ENCODE measurements at regions not wholly inside any gene's neighbourhood (a gene's known extent, or its start where the extent isn't known, plus 50 kb on each side); places are given as distances from the start of the nearest gene placed in this dataset.
A peak's percentile ranks its signal among the peaks of the same experiment; 100 is the strongest.

DNA sequence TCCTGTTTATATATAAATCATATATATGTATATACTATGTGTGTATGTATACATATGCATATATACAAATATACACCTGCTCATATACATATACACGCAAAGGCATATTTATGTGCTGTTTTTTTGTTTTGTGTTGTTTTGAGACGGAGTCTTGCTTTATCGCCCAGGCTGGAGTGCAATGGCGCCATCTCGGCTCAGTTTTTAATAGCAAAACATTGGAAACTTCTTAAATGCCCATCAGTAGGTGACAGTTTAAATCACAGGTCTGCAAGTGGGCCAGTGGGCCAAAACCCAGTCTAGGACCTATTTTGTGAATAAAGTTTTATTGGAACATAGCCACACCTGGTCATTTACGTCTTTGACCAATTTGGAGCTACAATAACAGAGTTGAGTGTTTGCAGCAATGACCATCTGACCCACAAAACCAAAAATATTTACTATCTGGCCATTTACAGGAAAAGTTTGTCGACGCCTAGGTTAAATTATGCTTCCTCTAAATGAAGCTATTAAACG lies 132.3 kb downstream of the TOMM20 start:
- DNase-seq (ENCODE audit: low read depth): peak; percentile 27
- H3K4me3 ChIP-seq (ENCODE audit: low read length): no peak overlapping the region
- no peak for TF ChIP-seq CTCF (conservative IDR thresholded peaks at IDR 0.05; ENCODE audit: low read length)

- no peak for TF ChIP-seq CTCF (conservative IDR thresholded peaks at IDR 0.05; ENCODE audit: low read length)
- no peak overlapping the region for H3K4me3 ChIP-seq (ENCODE audit: low read length)
- DNase-seq (ENCODE audit: low read depth): no peak
These were observed 134.0 kb downstream of the TOMM20 start for GRCh38 chr1:234994436-234995295.

- DNase-seq (ENCODE audit: low read depth): no peak
- no peak overlapping the region for H3K4me3 ChIP-seq (ENCODE audit: low read length)
- no peak for TF ChIP-seq CTCF (conservative IDR thresholded peaks at IDR 0.05; ENCODE audit: low read length)
These were observed 136.6 kb downstream of the TOMM20 start for GRCh38 chr1:234992065-234992464.

GRCh38 chr1:234990874-234991801 lies 137.5 kb downstream of the TOMM20 start:
- H3K4me3 ChIP-seq (ENCODE audit: low read length): no peak overlapping the region
- TF ChIP-seq CTCF (conservative IDR thresholded peaks at IDR 0.05; ENCODE audit: low read length): no peak
- DNase-seq (ENCODE audit: low read depth): no peak

GRCh38 chr1:234990328-234990675 lies 138.3 kb downstream of the TOMM20 start:
- H3K4me3 ChIP-seq (ENCODE audit: low read length): no peak overlapping the region
- DNase-seq (ENCODE audit: low read depth): no peak
- no peak for TF ChIP-seq CTCF (conservative IDR thresholded peaks at IDR 0.05; ENCODE audit: low read length)

DNA sequence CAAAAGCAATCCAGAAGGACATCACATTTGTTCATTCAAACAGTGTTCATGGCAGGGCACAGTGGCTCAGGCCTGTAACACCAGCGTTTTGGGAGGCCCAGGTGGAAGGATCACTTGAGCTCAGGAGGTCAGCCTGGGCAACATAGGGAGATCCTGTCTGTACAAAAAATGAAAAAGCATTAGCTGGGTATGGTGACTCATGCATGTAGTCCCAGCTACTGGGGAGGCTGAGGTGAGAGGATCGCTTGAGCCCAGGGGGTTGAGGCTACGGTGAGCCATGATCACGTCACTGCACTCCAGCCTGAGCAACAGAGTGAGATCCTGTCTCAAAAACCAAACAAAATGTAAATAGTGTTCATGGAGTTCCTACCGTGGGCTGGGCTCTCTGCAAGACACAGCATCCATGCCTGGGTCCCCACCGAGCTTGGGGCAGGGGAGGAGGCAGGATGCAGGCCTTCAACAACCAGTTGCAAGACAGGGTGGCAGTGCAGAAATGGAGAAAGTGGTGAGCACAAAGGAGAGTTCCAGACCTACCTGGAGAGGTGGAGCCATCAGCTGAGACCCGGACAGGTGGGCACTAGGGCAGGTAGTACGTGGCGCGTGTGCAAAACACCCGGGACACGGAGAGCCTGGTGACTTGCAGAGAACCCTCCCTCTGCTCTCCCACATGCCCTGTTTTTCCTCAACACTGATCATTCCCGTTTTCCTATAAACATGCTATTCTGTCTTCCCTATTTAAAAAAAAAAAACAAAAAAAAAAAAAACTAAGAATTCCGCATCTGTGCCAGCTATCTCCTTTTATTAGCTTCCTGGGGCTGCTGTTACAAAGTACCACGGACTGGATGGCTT lies 138.9 kb downstream of the TOMM20 start:
- DNase-seq (ENCODE audit: low read depth): no peak
- TF ChIP-seq CTCF (conservative IDR thresholded peaks at IDR 0.05; ENCODE audit: low read length): no peak
- H3K4me3 ChIP-seq (ENCODE audit: low read length): no peak overlapping the region
